Retinal pigment epithelial cell (primary cell): ENCODE measurements at regions not wholly inside any gene's neighbourhood (a gene's known extent, or its start where the extent isn't known, plus 50 kb on each side); places are given as distances from the start of the nearest gene placed in this dataset.

Experiments used
- DNase-seq: peaks from one replicate; pipeline ENCODE4 v3.0.0-alpha.2; 2010; ENCODE audit warnings: low read depth
- H3K4me3 ChIP-seq: 2 replicates; pipeline ENCODE4 v1.5.1; 2011; ENCODE audit warnings: mild to moderate bottlenecking, low read length, control low read depth, moderate library complexity
- TF ChIP-seq, protein P1 (sequence below): conservative IDR thresholded peaks from 2 replicates; pipeline ENCODE4 v1.5.1; 2011; ENCODE audit warnings: low read depth, low read length, control low read depth, inconsistent platforms

DNA sequence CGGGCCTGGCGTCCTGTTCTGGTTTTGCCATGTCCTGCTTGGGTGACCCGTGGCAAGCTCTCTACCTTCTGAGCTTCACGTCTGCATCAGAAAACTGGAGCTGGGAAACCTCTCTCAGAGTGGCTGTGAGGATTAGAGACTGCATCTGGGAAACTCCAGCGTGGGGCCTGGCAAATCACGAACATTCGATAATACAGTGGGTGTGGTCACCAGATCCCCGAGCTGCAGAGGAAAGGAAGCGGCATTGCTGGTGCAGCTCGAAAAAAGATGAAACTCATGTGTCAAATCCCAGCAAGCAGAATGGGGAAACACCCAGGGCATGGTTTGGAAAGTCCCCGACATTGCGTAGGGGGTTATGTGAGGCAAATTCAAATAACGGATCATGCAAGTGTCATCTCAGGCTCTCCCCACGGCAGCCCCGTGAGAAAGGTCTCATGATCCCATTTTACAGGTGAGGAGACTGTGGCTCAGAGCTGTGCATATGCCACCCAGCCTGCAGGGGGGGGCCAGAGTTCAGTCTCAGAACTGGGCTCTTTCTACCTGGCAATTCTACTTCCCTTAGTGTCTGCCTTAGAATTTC, 98.1 kb upstream of the VRK1 start:
- no peak for DNase-seq
- TF ChIP-seq, protein P1, sequence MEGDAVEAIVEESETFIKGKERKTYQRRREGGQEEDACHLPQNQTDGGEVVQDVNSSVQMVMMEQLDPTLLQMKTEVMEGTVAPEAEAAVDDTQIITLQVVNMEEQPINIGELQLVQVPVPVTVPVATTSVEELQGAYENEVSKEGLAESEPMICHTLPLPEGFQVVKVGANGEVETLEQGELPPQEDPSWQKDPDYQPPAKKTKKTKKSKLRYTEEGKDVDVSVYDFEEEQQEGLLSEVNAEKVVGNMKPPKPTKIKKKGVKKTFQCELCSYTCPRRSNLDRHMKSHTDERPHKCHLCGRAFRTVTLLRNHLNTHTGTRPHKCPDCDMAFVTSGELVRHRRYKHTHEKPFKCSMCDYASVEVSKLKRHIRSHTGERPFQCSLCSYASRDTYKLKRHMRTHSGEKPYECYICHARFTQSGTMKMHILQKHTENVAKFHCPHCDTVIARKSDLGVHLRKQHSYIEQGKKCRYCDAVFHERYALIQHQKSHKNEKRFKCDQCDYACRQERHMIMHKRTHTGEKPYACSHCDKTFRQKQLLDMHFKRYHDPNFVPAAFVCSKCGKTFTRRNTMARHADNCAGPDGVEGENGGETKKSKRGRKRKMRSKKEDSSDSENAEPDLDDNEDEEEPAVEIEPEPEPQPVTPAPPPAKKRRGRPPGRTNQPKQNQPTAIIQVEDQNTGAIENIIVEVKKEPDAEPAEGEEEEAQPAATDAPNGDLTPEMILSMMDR, result no peak
- no peak overlapping the region for H3K4me3 ChIP-seq

DNA sequence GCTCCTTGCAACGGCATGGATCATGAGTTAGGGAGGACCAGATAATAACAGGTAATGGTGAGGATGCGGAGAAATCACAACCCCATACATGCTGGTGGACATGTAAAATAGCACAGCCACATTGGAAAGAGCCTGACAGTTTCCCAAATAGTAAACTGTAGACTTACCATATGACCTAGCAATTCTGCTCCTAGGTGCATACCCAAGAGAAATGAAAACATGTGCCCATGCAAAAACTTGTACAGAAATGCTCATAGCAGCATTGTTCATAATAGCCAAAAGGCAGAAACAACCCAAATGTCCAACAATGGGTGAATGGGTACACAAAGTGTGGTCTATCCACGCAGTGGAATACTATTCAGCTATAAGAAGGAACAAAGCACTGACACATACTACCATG, 97.5 kb upstream of the VRK1 start:
- TF ChIP-seq, protein P1, result no peak
- H3K4me3 ChIP-seq, result no peak overlapping the region
- no peak for DNase-seq

DNA sequence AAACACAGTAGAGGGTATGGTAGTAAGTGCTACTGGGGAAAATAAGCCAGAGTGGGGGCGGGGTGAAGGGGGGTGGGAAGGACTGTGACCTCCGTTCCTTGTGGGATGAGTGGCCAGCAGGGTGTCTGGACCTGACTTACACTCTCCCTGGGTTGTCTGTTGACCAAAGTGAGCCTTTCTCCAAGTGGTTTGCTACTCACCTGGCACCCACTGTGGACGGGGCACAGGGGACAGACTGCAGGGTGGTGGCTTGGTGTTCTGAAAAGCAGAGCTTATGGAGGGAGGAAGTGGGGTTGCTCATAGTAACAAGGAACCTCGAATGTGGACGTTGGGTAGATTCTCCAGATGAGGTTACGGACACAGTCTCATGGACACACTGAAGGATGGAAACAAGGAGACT, 94.4 kb upstream of the VRK1 start:
- no peak for DNase-seq
- TF ChIP-seq, protein P1, result no peak
- no peak overlapping the region for H3K4me3 ChIP-seq

DNA sequence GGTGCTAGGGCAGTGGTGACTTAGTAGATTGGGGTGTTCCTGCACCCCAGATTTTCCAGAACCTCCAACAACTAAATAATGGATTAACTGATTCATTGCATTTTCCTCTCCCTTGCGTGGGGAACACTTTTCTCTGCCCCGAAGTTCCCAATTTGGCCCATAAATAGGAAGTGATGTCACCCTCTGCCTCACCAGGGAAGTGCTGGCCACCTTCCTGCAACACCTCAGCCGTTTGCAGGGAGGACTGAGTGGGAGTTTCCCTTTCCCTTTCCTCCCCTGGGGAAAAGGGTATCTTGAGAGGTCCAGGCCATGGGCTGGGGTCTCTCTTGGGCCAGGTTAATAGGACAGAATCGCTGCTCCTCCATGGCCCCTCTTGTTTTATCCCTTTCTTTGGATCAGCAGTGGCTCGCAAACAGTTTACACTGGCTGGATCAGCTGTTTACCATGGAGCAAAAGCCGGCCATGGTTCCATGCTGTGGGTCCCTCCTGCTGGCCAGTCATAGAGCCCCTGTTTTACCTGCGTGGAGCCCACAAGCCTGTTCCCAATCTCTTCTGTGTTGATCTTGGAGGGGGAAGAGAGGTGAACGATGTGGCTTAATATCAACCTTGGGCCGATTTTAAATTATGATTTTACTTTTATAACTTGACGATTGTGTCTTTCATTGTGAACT, 91.6 kb upstream of the VRK1 start:
- TF ChIP-seq, protein P1, result no peak
- no peak for DNase-seq
- no peak overlapping the region for H3K4me3 ChIP-seq

DNA sequence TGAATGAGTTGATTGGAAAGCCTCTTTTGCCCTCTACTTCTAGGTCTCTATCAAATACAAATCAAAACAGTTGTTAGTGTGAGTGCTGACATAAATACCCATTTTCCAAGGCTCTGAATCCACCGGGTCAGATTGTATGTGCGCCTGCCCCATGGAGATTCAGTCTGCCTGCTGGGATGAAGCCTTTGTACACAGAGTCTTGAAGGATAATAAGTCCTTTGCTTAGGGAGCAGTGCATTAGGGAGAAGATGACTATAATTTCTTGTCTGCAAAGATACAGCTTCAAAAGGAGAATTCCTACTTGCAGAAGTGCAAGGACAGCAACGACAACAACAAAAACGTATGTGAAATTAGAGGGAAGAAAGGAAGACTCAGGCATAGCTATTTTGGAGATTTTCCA, 90.3 kb upstream of the VRK1 start:
- TF ChIP-seq, protein P1, result no peak

DNA sequence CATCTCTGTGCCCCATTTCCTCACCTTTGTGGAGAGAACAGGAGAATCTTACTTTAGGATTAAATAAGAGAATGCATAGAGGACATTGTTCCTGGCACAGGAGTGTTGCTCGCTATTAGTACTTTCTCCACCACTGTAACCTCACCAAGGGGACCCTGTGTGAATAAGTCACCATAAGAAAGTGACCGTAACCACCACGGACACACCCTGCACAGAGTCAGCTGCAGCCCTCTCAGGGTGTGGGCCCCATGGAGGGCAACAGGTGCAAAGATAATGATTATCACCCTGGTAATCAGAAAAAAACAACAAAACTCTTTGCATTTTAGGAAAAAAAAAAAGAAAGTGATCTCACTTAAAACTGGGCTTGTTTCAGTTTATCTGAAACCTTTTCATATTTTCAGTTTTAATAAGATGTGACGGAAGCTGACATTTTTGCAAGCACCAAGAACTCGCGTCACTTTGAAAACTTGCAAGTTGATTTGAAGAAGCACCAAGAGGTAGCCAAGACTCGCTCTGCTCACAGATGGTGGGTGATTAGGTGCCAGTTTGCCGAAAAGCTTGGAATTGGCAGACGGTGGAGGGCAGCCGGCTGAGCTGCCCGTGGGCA, 87.0 kb upstream of the VRK1 start:
- TF ChIP-seq, protein P1, result no peak
- H3K4me3 ChIP-seq, result no peak overlapping the region
- DNase-seq, result no peak

More for the DNA sequence above, 90.3 kb upstream of the VRK1 start:
- H3K4me3 ChIP-seq, result no peak overlapping the region
- DNase-seq, result no peak
